H1 (cell line): ENCODE measurements at regions not wholly inside any gene's neighbourhood (a gene's known extent, or its start where the extent isn't known, plus 50 kb on each side); places are given as distances from the start of the nearest gene placed in this dataset.

Experiments
- CTCF ChIA-PET: fragments of 300-600 bp; sonication (Branson Sonifier 250); formaldehyde crosslinking; loops from one replicate; lab custom pipeline; 2021; ENCODE audit not compliant: partially characterized antibody; lab: Charles Lee
- POLR2A ChIA-PET: fragments of 300-600 bp; sonication (Branson Sonifier 250); formaldehyde crosslinking; loops from one replicate; lab custom pipeline; 2021; ENCODE audit warnings: inconsistent platforms; ENCODE audit not compliant: partially characterized antibody; lab: Charles Lee
- DNase-seq, 2 experiments: peaks; one replicate each; pipeline versions ENCODE4 v3.0.0 to v3.0.0-alpha.2; 2010 to 2022; ENCODE audit warnings: low spot score in 2 of 2, low read depth in 1 of 2, mixed read lengths in 1 of 2
- FAIRE-seq: peaks from 2 replicates; lab custom pipeline; 2011; peaks lifted over from hg19 to GRCh38; lab: Jason Lieb, UNC
- H2AFZ ChIP-seq: 2 replicates; pipeline ENCODE4 v1.8.1; 2012; ENCODE audit warnings: low read length, inconsistent platforms
- H2AK5ac ChIP-seq: 2 replicates; pipeline ENCODE4 v1.6.1; 2013; ENCODE audit warnings: low read depth, low read length
- H2BK120ac ChIP-seq: replicated peaks from 2 replicates; pipeline ENCODE3; 2013; ENCODE audit warnings: low read depth, low read length, inconsistent platforms
- H2BK12ac ChIP-seq: 2 replicates; pipeline ENCODE4 v1.6.1; 2013; ENCODE audit warnings: low read depth, low read length
- H2BK15ac ChIP-seq: 2 replicates; pipeline ENCODE4 v1.6.1; 2013; ENCODE audit warnings: low read length
- H2BK20ac ChIP-seq: 2 replicates; pipeline ENCODE4 v1.6.1; 2013; ENCODE audit warnings: low read length
- H2BK5ac ChIP-seq: 2 replicates; pipeline ENCODE4 v1.6.1; 2013; ENCODE audit warnings: low read depth, low read length
- H3K14ac ChIP-seq: 2 replicates; pipeline ENCODE4 v1.6.1; 2013; ENCODE audit warnings: inconsistent platforms; ENCODE audit not compliant: insufficient read length
- H3K18ac ChIP-seq: 2 replicates; pipeline ENCODE4 v1.6.1; 2013; ENCODE audit warnings: low read length; ENCODE audit errors: extremely low read depth
- H3K23ac ChIP-seq: 2 replicates; pipeline ENCODE4 v1.6.1; 2013; ENCODE audit warnings: inconsistent platforms; ENCODE audit not compliant: insufficient read length
- H3K23me2 ChIP-seq: 2 replicates; pipeline ENCODE4 v1.6.1; 2013; ENCODE audit warnings: low read depth, low read length
- H3K27ac ChIP-seq: 2 replicates; pipeline ENCODE4 v1.6.1; 2011; ENCODE audit warnings: low read depth, low read length, inconsistent platforms
- H3K27me3 ChIP-seq, 4 experiments: replicated peaks in 1 of 4; 1 replicate in 1 of 4; 2 replicates in 3 of 4; pipeline versions ENCODE4 v1.6.1 to v1.8.1; 2011 to 2013; ENCODE audit warnings: low read length in 3 of 4, mild to moderate bottlenecking in 3 of 4, inconsistent platforms in 2 of 4, mixed read lengths in 2 of 4, moderate library complexity in 1 of 4; ENCODE audit not compliant: control insufficient read depth in 3 of 4, insufficient read depth in 3 of 4; ENCODE audit errors: extremely low read depth in 1 of 4
- H3K36me3 ChIP-seq, 4 experiments: 2 replicates each; pipeline versions ENCODE4 v1.6.1 to v1.8.1; 2011 to 2013; ENCODE audit warnings: mild to moderate bottlenecking in 4 of 4, low read length in 3 of 4, moderate library complexity in 2 of 4, control low read depth in 1 of 4, inconsistent platforms in 1 of 4; ENCODE audit not compliant: insufficient read depth in 4 of 4, control insufficient read depth in 2 of 4
- H3K4ac ChIP-seq: replicated peaks from 2 replicates; pipeline ENCODE3; 2013; ENCODE audit warnings: low read length, low read depth, mixed read lengths, inconsistent platforms; ENCODE audit not compliant: insufficient read length
- H3K4me1 ChIP-seq, 4 experiments: replicated peaks in 1 of 4; 1 replicate in 1 of 4; 2 replicates in 3 of 4; pipeline versions ENCODE4 v1.6.1 to v1.8.1; 2011 to 2013; ENCODE audit warnings: low read length in 3 of 4, inconsistent platforms in 2 of 4, mixed read lengths in 1 of 4; ENCODE audit not compliant: insufficient read depth in 4 of 4, control insufficient read depth in 3 of 4
- H3K4me2 ChIP-seq, 2 experiments: 2 replicates each; pipeline versions ENCODE4 v1.6.1 to v1.8.1; 2011 to 2013; ENCODE audit warnings: low read depth in 2 of 2, low read length in 2 of 2, control low read depth in 1 of 2, inconsistent platforms in 1 of 2, mild to moderate bottlenecking in 1 of 2; ENCODE audit not compliant: insufficient read depth in 1 of 2
- H3K4me3 ChIP-seq, 4 experiments: fragments of 200-600, 300-600 bp in 1 of 4; sonication (generic), shearing (Covaris generic), sonication (Bioruptor Twin) in 1 of 4; 2 replicates each; pipeline versions ENCODE4 v1.5.1 to v1.8.1; 2011 to 2016; ENCODE audit warnings: low read length in 4 of 4, low read depth in 3 of 4, control low read depth in 2 of 4, inconsistent platforms in 2 of 4, mild to moderate bottlenecking in 2 of 4, mixed read lengths in 1 of 4, moderate library complexity in 1 of 4; ENCODE audit not compliant: insufficient read depth in 2 of 4; ENCODE audit errors: extremely low read depth in 1 of 4
- H3K56ac ChIP-seq: replicated peaks from 2 replicates; pipeline ENCODE3; 2013; ENCODE audit warnings: low read depth, mild to moderate bottlenecking, mixed read lengths, low read length, inconsistent platforms; ENCODE audit not compliant: insufficient read length
- H3K79me1 ChIP-seq: 2 replicates; pipeline ENCODE4 v1.6.1; 2013; ENCODE audit warnings: low read depth, low read length, control low read depth
- H3K79me2 ChIP-seq, 2 experiments: 2 replicates each; pipeline versions ENCODE4 v1.6.1 to v1.8.1; 2012 to 2013; ENCODE audit warnings: low read length in 2 of 2, mild to moderate bottlenecking in 2 of 2, inconsistent platforms in 1 of 2; ENCODE audit not compliant: insufficient read depth in 2 of 2, control insufficient read depth in 1 of 2
- H3K9ac ChIP-seq, 4 experiments: replicated peaks in 1 of 4; 1 replicate in 1 of 4; 2 replicates in 3 of 4; pipeline versions ENCODE4 v1.6.1 to v1.8.1; 2011 to 2013; ENCODE audit warnings: low read depth in 3 of 4, low read length in 3 of 4, control low read depth in 2 of 4, mild to moderate bottlenecking in 2 of 4, moderate library complexity in 2 of 4, inconsistent platforms in 1 of 4; ENCODE audit errors: extremely low read depth in 1 of 4
- H3K9me3 ChIP-seq, 2 experiments: 2 replicates each; pipeline versions ENCODE4 v1.6.1 to v1.8.1; 2012 to 2013; ENCODE audit warnings: mild to moderate bottlenecking in 2 of 2, moderate library complexity in 2 of 2, control low read depth in 1 of 2, inconsistent platforms in 1 of 2, low read depth in 1 of 2, low read length in 1 of 2, mixed read lengths in 1 of 2; ENCODE audit not compliant: insufficient read depth in 2 of 2
- H4K20me1 ChIP-seq, 2 experiments: replicated peaks in 1 of 2; 2 replicates each; pipeline versions ENCODE3 to v1.8.1; 2011 to 2013; ENCODE audit warnings: inconsistent platforms in 2 of 2, low read length in 2 of 2, mild to moderate bottlenecking in 1 of 2; ENCODE audit not compliant: insufficient read depth in 2 of 2, control insufficient read depth in 1 of 2
- H4K5ac ChIP-seq: 2 replicates; pipeline ENCODE4 v1.6.1; 2013; ENCODE audit warnings: low read length, low read depth, mixed read lengths, inconsistent platforms; ENCODE audit not compliant: insufficient read length
- H4K8ac ChIP-seq: 2 replicates; pipeline ENCODE4 v1.8.0; 2013; ENCODE audit warnings: mild to moderate bottlenecking, moderate library complexity, low read length, inconsistent platforms; ENCODE audit not compliant: insufficient read depth; ENCODE audit errors: extremely low read depth
- H4K91ac ChIP-seq: replicated peaks from 2 replicates; pipeline ENCODE3; 2013; ENCODE audit warnings: low read length, mixed read lengths, inconsistent platforms; ENCODE audit not compliant: insufficient read length
- ASH2L ChIP-seq: fragments of 200-600, 300-600 bp; sonication (generic); IDR thresholded peaks from one replicate; pipeline ENCODE4 v1.7.1; 2017; ENCODE audit warnings: low read length
- CEBPB ChIP-seq: IDR thresholded peaks from 2 replicates; pipeline ENCODE4 v1.6.1; 2012; ENCODE audit warnings: low read depth, low read length
- CTBP2 ChIP-seq: IDR thresholded peaks from 2 replicates; pipeline ENCODE4 v1.7.0; 2011; ENCODE audit warnings: borderline replicate concordance, mild to moderate bottlenecking, moderate library complexity, mixed read lengths, low read length; ENCODE audit not compliant: insufficient read depth, insufficient read length
- HDAC6 ChIP-seq: IDR thresholded peaks from one replicate; pipeline ENCODE4 v1.7.1; 2012; ENCODE audit warnings: low read depth, mild to moderate bottlenecking, inconsistent platforms, low read length, moderate library complexity
- KDM1A ChIP-seq: fragments of 200-600, 300-600 bp; sonication (generic); IDR thresholded peaks from 2 replicates; pipeline ENCODE4 v1.7.1; 2016; ENCODE audit warnings: mild to moderate bottlenecking, low read length, borderline replicate concordance
- MAFK ChIP-seq: IDR thresholded peaks from 2 replicates; pipeline ENCODE4 v1.6.1; 2012; ENCODE audit warnings: low read depth, mild to moderate bottlenecking, improper control_type of control experiment, low read length
- POLR2A ChIP-seq, 2 experiments: IDR thresholded peaks; 1 replicate in 1 of 2; 2 replicates in 1 of 2; pipeline ENCODE4 v1.6.1; 2011; ENCODE audit warnings: low read depth in 2 of 2, low read length in 2 of 2, mild to moderate bottlenecking in 2 of 2; ENCODE audit errors: control extremely low read depth in 1 of 2
- POLR2AphosphoS5 ChIP-seq: IDR thresholded peaks from 2 replicates; pipeline ENCODE4 v1.6.1; 2011; ENCODE audit warnings: low read depth, low read length
- RFX5 ChIP-seq: IDR thresholded peaks from 2 replicates; pipeline ENCODE4 v1.6.1; 2011; ENCODE audit warnings: low read depth, low read length, improper control_type of control experiment, borderline replicate concordance
- RXRA ChIP-seq: IDR thresholded peaks from 2 replicates; pipeline ENCODE4 v1.6.1; 2011; ENCODE audit warnings: low read depth, mild to moderate bottlenecking, low read length, moderate library complexity; ENCODE audit not compliant: insufficient read depth
- WGBS, 2 experiments: shearing (Covaris generic) in 1 of 2; methylation state at CpG; one replicate each; pipeline versions ENCODE4 v1.1.6 to v1.1.7; 2013 to 2015; ENCODE audit warnings: low lambda C conversion rate in 2 of 2, mixed read lengths in 2 of 2, inconsistent platforms in 1 of 2, low coverage in 1 of 2, missing lambda C conversion rate in 1 of 2; ENCODE audit not compliant: insufficient replicate concordance in 2 of 2, insufficient coverage in 1 of 2, insufficient read length in 1 of 2; ENCODE audit errors: extremely low coverage in 1 of 2, missing lambda C conversion rate in 1 of 2; 5-methylcytosine and 5-hydroxymethylcytosine counted together
- TF ChIP-seq, protein P1 (sequence below), 3 experiments: IDR thresholded peaks; 1 replicate in 2 of 3; 2 replicates in 1 of 3; pipeline versions ENCODE4 v1.5.1 to v1.6.1; 2011; ENCODE audit warnings: low read length in 3 of 3, mild to moderate bottlenecking in 3 of 3, inconsistent platforms in 2 of 3, low read depth in 1 of 3, moderate library complexity in 1 of 3; ENCODE audit not compliant: insufficient read depth in 1 of 3; ENCODE audit errors: control extremely low read depth in 1 of 3
- TF ChIP-seq, protein P2 (sequence below): IDR thresholded peaks from 2 replicates; pipeline ENCODE4 v1.6.1; 2012; ENCODE audit warnings: inconsistent platforms

DNA sequence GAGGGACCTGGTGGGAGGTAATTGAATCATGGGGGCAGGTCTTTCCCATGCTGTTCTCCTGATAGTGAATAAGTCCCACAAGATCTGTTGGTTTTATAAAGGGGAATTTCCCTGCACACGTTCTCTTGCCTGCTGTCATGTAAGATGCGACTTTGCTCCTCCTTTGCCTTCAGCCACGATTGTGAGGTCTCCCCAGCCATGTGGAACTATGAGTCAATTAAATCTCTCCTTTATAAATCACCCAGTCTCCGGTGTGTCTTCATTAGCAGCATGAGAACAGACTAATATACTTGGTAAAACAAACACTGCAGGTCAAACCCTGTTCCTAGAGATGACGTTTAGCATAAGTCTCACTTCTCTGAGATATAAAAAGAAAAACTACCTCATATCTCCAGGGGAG lies 148.3 kb downstream of the MATN1 start:
- WGBS, 2 experiments: 83% methylated on average over 5 of the region's 5 CpGs; no CpG with 5 or more reads in 1 of the 2 experiments
- POLR2A ChIA-PET: no interaction called here
- TF ChIP-seq RFX5: no peak
- no peak for TF ChIP-seq KDM1A
- TF ChIP-seq, protein P1, sequence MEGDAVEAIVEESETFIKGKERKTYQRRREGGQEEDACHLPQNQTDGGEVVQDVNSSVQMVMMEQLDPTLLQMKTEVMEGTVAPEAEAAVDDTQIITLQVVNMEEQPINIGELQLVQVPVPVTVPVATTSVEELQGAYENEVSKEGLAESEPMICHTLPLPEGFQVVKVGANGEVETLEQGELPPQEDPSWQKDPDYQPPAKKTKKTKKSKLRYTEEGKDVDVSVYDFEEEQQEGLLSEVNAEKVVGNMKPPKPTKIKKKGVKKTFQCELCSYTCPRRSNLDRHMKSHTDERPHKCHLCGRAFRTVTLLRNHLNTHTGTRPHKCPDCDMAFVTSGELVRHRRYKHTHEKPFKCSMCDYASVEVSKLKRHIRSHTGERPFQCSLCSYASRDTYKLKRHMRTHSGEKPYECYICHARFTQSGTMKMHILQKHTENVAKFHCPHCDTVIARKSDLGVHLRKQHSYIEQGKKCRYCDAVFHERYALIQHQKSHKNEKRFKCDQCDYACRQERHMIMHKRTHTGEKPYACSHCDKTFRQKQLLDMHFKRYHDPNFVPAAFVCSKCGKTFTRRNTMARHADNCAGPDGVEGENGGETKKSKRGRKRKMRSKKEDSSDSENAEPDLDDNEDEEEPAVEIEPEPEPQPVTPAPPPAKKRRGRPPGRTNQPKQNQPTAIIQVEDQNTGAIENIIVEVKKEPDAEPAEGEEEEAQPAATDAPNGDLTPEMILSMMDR (IDR thresholded peaks at IDR 0.05; ENCODE audit: control extremely low read depth in 1 of 3, insufficient read depth in 1 of 3, low read depth in 1 of 3, low read length in 3 of 3): no peak
- TF ChIP-seq, protein P2, sequence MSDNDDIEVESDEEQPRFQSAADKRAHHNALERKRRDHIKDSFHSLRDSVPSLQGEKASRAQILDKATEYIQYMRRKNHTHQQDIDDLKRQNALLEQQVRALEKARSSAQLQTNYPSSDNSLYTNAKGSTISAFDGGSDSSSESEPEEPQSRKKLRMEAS: no peak
- TF ChIP-seq ASH2L: no peak
- TF ChIP-seq CTBP2: no peak
- TF ChIP-seq POLR2AphosphoS5: no peak
- TF ChIP-seq POLR2A (IDR thresholded peaks at IDR 0.05; ENCODE audit: control extremely low read depth in 1 of 2, low read depth in 2 of 2, low read length in 2 of 2): no peak
- no peak for TF ChIP-seq CEBPB
- no peak for TF ChIP-seq HDAC6
- TF ChIP-seq RXRA: no peak
- TF ChIP-seq MAFK: no peak

More for the DNA sequence above, 148.3 kb downstream of the MATN1 start:
- Histone ChIP-seq H3K9ac (no peak overlapping the region), H3K79me1 (no peaks in the 10 kb centered on the region), H4K8ac (no peak overlapping the region), H3K4ac (no peak overlapping the region), H3K23me2 (no peaks in the 10 kb centered on the region), H4K20me1 (peaks cover 0 to 3% of the 10 kb centered on the region in 2 experiments), H3K27me3 (no peaks in the 10 kb centered on the region; a peak in 1 of 7 replicates), H3K14ac (no peak overlapping the region), H2AK5ac (no peak overlapping the region), H3K18ac (no peak overlapping the region), H3K36me3 (no peaks in the 10 kb centered on the region), H3K4me2 (no peak overlapping the region), H2BK120ac (no peak overlapping the region), H2BK5ac (no peak overlapping the region), H3K4me3 (no peak overlapping the region), H4K5ac (no peak overlapping the region), H2AFZ (no peak overlapping the region), H3K27ac (no peak overlapping the region), H3K79me2 (no peaks in the 10 kb centered on the region), H3K23ac (no peak overlapping the region), H3K4me1 (no peaks in the 10 kb centered on the region), H2BK12ac (no peak overlapping the region), H3K9me3 (no peaks in the 10 kb centered on the region), H2BK15ac (no peak overlapping the region), H2BK20ac (no peak overlapping the region), H3K56ac (no peak overlapping the region), H4K91ac (no peak overlapping the region)
- DNase-seq (no peak), FAIRE-seq (no peak)
- CTCF ChIA-PET: no interaction called here
